ENCODE measurements at regions not wholly inside any gene's neighbourhood (a gene's known extent, or its start where the extent isn't known, plus 50 kb on each side); places are given as distances from the start of the nearest gene placed in this dataset.
A peak's percentile ranks its signal among the peaks of the same experiment; 100 is the strongest.

DNA sequence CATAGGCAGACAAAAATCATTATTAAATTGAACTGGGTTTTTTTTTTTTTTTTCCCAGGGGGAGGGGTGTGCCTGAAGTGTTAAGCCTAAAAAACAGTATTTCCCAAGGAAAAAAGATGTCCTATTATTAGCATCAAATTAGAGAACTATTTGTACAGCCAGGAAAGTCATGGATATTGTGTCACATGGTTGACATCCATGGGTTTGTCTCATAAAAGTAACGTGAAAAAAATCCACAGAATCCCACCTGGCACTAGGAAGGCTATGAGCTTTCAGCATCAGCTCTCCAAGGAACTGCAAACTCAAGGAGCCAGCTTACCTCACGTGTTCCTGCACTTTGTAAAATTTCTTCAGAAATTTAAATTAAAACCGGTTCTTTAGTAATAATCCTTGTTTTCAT is 69.1 kb upstream of the EGLN3 start:
- H3K9me3 ChIP-seq, result no peaks in the 10 kb centered on the region
- no peak for DNase-seq
- no peaks in the 10 kb centered on the region for H3K27me3 ChIP-seq
- H3K27ac ChIP-seq, result no peak overlapping the region
- no peaks in the 10 kb centered on the region for H3K4me1 ChIP-seq
- TF ChIP-seq, protein P1, sequence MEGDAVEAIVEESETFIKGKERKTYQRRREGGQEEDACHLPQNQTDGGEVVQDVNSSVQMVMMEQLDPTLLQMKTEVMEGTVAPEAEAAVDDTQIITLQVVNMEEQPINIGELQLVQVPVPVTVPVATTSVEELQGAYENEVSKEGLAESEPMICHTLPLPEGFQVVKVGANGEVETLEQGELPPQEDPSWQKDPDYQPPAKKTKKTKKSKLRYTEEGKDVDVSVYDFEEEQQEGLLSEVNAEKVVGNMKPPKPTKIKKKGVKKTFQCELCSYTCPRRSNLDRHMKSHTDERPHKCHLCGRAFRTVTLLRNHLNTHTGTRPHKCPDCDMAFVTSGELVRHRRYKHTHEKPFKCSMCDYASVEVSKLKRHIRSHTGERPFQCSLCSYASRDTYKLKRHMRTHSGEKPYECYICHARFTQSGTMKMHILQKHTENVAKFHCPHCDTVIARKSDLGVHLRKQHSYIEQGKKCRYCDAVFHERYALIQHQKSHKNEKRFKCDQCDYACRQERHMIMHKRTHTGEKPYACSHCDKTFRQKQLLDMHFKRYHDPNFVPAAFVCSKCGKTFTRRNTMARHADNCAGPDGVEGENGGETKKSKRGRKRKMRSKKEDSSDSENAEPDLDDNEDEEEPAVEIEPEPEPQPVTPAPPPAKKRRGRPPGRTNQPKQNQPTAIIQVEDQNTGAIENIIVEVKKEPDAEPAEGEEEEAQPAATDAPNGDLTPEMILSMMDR (IDR thresholded peaks at IDR 0.05), result no peak
- TF ChIP-seq POLR2A (IDR thresholded peaks at IDR 0.05), result no peak
- no peaks in the 10 kb centered on the region for H3K36me3 ChIP-seq
- no peak overlapping the region for H3K4me3 ChIP-seq

DNA sequence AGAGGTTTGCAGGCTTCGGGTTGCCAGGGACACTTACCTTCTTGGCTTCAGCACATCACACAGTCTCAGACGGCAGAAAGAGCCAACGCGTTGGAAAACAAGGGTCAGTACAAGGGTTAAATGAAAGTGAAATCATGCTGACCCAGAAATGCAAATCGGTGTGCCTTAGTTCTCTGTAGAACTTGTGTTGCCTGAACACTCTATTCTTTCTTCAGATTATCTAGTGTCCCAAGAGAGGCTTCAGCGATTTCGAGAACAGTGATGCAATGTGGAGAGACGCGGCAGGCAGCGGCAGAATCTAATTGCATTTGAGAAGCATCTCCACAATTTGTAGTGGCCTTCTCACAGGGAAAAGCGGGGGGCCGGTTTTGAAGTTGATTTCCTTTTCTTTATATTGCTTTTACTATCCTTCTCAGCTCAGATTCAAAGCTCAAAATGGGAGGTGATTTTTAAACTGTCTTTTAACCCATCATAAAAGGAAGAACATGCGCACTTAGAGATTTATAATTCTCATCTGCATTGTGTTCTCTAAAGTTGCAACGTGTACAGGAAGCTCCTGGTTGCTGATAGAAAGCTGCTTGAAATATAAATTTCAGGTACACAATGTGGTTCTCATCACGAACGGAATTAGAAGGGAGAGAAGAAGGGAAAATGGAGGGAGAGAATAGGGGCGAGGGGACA is 67.8 kb upstream of the EGLN3 start:
- H3K27ac ChIP-seq, result peak overlapping the region in 2 of 4 donors; percentile 19 to 35
- H3K4me1 ChIP-seq, result no peaks in the 10 kb centered on the region
- H3K27me3 ChIP-seq, result no peaks in the 10 kb centered on the region
- H3K36me3 ChIP-seq, result no peaks in the 10 kb centered on the region
- H3K4me3 ChIP-seq, result peak overlapping the region; percentile 1 to 22 (median 10)
- DNase-seq, result no peak
- no peaks in the 10 kb centered on the region for H3K9me3 ChIP-seq
- TF ChIP-seq, protein P1 (IDR thresholded peaks at IDR 0.05), result no peak
- no peak for TF ChIP-seq POLR2A (IDR thresholded peaks at IDR 0.05)

DNA sequence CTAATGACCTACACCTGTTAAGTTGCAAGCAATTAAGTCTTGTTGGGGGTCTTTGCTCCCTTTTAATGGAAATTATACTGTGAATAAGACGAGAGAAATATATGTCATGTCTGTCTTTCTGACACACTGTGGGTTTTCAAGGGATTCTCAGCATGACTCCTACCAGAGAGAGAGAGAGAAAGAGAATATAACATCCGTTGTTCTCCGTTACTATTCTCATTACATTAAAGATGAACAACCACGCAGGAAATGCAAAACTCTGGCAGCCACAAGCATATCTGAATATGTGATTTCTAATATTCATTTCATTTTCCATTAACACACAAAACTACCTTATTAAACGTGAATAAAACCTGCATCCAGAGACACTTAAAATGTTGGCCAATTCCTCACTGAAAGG is 67.3 kb upstream of the EGLN3 start:
- H3K27ac ChIP-seq, result peak overlapping the region in 2 of 4 donors; percentile 4 to 35
- TF ChIP-seq, protein P1 (IDR thresholded peaks at IDR 0.05), result no peak
- no peak for TF ChIP-seq POLR2A (IDR thresholded peaks at IDR 0.05)

DNA sequence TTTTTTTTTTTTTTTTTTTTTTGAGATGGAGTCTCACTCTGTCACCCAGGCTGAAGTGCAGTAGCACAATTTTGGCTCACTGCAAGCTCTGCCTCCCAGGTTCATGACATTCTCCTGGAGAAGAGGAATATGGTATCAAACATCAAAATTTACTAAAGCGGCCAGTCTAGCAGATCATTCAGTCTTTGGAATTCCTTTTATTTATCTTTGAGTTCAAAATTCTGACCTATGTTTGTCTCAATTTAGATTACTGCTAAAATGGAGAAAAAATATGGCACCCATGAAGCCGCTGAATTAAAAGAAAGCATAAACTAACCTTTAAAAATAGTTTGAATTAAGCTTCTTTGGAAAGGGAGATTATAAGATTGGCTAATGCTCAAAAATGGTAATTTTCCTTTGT is 64.5 kb upstream of the EGLN3 start:
- H3K4me1 ChIP-seq, result no peaks in the 10 kb centered on the region
- no peaks in the 10 kb centered on the region for H3K9me3 ChIP-seq

More for the DNA sequence above, 67.3 kb upstream of the EGLN3 start:
- H3K4me1 ChIP-seq, result no peaks in the 10 kb centered on the region
- no peaks in the 10 kb centered on the region for H3K27me3 ChIP-seq
- H3K4me3 ChIP-seq, result peak overlapping the region in 3 of 4 donors; percentile 10 to 22 (median 11)
- DNase-seq, result no peak
- no peaks in the 10 kb centered on the region for H3K36me3 ChIP-seq
- H3K9me3 ChIP-seq, result no peaks in the 10 kb centered on the region

DNA sequence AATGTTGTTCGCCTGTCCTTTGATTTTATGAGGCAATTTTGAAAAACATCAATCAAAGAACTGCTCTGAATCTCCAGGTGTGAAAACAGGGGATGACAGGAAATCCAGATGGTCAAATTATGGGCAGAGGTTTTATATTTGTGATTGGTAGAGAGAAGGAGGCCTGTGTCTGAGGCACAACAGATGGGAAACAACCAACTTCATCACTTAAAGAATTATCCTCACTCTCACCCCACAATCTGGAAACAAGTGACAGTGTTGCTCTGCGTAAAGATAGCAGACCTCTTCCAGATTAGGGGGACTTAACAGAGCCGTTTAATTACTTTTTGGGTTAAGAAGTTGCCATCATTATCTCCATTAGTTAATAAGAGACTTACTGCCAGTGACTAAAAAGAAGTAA is 64.1 kb upstream of the EGLN3 start:
- no peaks in the 10 kb centered on the region for H3K36me3 ChIP-seq
- H3K9me3 ChIP-seq, result no peaks in the 10 kb centered on the region
- DNase-seq, result no peak
- no peak for TF ChIP-seq POLR2A (IDR thresholded peaks at IDR 0.05)
- TF ChIP-seq, protein P1 (IDR thresholded peaks at IDR 0.05), result no peak
- H3K27me3 ChIP-seq, result no peaks in the 10 kb centered on the region
- no peaks in the 10 kb centered on the region for H3K4me1 ChIP-seq
- H3K4me3 ChIP-seq, result no peak overlapping the region
- no peak overlapping the region for H3K27ac ChIP-seq

More for the DNA sequence above, 64.5 kb upstream of the EGLN3 start:
- Histone ChIP-seq H3K4me3 (no peak overlapping the region), H3K36me3 (no peaks in the 10 kb centered on the region), H3K27ac (no peak overlapping the region), H3K27me3 (no peaks in the 10 kb centered on the region)
- no peak for DNase-seq
- TF ChIP-seq, protein P1 (IDR thresholded peaks at IDR 0.05), result no peak
- TF ChIP-seq POLR2A (IDR thresholded peaks at IDR 0.05), result no peak

DNA sequence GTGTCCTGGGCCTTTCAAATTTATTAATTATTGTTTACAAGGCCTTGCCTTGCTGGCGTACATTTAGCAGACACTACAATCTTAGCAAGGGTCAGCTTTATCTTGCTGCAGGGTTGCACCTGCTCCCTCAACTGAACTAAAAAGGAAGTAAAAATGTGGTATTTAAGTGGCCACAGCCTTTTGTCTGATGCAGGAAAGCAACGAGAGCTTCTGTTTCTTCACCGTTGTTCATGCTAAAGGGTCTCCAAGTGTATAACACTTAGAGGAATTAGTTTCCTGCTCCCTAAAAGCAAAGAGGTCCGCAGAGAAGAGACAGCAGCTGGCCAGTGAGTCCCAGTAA is 62.8 kb upstream of the EGLN3 start:
- DNase-seq, result no peak
- Histone ChIP-seq H3K9me3 (no peaks in the 10 kb centered on the region), H3K27ac (no peak overlapping the region), H3K4me1 (no peaks in the 10 kb centered on the region), H3K36me3 (no peaks in the 10 kb centered on the region), H3K27me3 (no peaks in the 10 kb centered on the region), H3K4me3 (no peak overlapping the region)
- TF ChIP-seq, protein P1 (IDR thresholded peaks at IDR 0.05), result no peak
- TF ChIP-seq POLR2A (IDR thresholded peaks at IDR 0.05), result no peak

Measured in Peyer's patch (tissue), 4 donors.